H9 (cell line): ENCODE measurements at regions not wholly inside any gene's neighbourhood (a gene's known extent, or its start where the extent isn't known, plus 50 kb on each side); places are given as distances from the start of the nearest gene placed in this dataset.

Experiments
- DNase-seq: peaks from one replicate; pipeline ENCODE4 v3.0.0-alpha.2; 2017
- H2AFZ ChIP-seq: one replicate; pipeline ENCODE4 v1.6.1; 2013; ENCODE audit warnings: mild to moderate bottlenecking, low read length, control low read depth, moderate library complexity
- H2AK5ac ChIP-seq: 2 replicates; pipeline ENCODE4 v1.6.1; 2013; ENCODE audit warnings: low read length, control low read depth, mixed read lengths; ENCODE audit not compliant: insufficient read length
- H2BK120ac ChIP-seq: one replicate; pipeline ENCODE4 v1.6.1; 2013; ENCODE audit warnings: low read depth, mild to moderate bottlenecking, low read length, control low read depth, inconsistent platforms; ENCODE audit not compliant: poor library complexity, severe bottlenecking
- H2BK12ac ChIP-seq: 2 replicates; pipeline ENCODE4 v1.6.1; 2013; ENCODE audit warnings: low read length, control low read depth, mixed read lengths, low read depth; ENCODE audit not compliant: insufficient read length
- H2BK15ac ChIP-seq: 2 replicates; pipeline ENCODE4 v1.6.1; 2013; ENCODE audit warnings: low read depth, low read length, control low read depth
- H2BK20ac ChIP-seq: one replicate; pipeline ENCODE4 v1.6.1; 2013; ENCODE audit warnings: low read depth, mild to moderate bottlenecking, low read length, control low read depth, inconsistent platforms; ENCODE audit not compliant: poor library complexity, severe bottlenecking
- H2BK5ac ChIP-seq: 2 replicates; pipeline ENCODE4 v1.6.1; 2013; ENCODE audit warnings: low read length, control low read depth, mixed read lengths; ENCODE audit not compliant: insufficient read length
- H3K14ac ChIP-seq: 2 replicates; pipeline ENCODE4 v1.6.1; 2013; ENCODE audit warnings: low read length, control low read depth; ENCODE audit not compliant: insufficient read depth
- H3K18ac ChIP-seq: 2 replicates; pipeline ENCODE4 v1.6.1; 2013; ENCODE audit warnings: low read depth, mild to moderate bottlenecking, mixed read lengths, low read length, control low read depth; ENCODE audit not compliant: insufficient read length
- H3K23ac ChIP-seq: 2 replicates; pipeline ENCODE4 v1.6.1; 2013; ENCODE audit warnings: low read length, control low read depth, mixed read lengths, low read depth; ENCODE audit not compliant: insufficient read length
- H3K23me2 ChIP-seq: 2 replicates; pipeline ENCODE4 v1.6.1; 2013; ENCODE audit warnings: low read depth, mild to moderate bottlenecking, mixed read lengths, low read length, control low read depth; ENCODE audit not compliant: insufficient read length, poor library complexity, severe bottlenecking
- H3K27ac ChIP-seq: 2 replicates; pipeline ENCODE4 v1.5.1; 2013; ENCODE audit warnings: low read length, control low read depth, mixed read lengths, low read depth; ENCODE audit not compliant: insufficient read length
- H3K27me3 ChIP-seq: 2 replicates; pipeline ENCODE4 v1.6.1; 2013; ENCODE audit warnings: low read length, control low read depth, inconsistent platforms; ENCODE audit not compliant: insufficient read depth
- H3K4ac ChIP-seq: 2 replicates; pipeline ENCODE4 v1.6.1; 2013; ENCODE audit warnings: low read depth, mild to moderate bottlenecking, control low read depth, inconsistent platforms, low read length, moderate library complexity
- H3K4me1 ChIP-seq: 2 replicates; pipeline ENCODE4 v1.6.1; 2013; ENCODE audit warnings: low read length, control low read depth, inconsistent platforms; ENCODE audit not compliant: insufficient read depth
- H3K4me2 ChIP-seq: 2 replicates; pipeline ENCODE4 v1.6.1; 2013; ENCODE audit warnings: low read length, control low read depth, mixed read lengths; ENCODE audit not compliant: insufficient read length, insufficient read depth
- H3K56ac ChIP-seq: 2 replicates; pipeline ENCODE4 v1.6.1; 2013; ENCODE audit warnings: low read depth, mild to moderate bottlenecking, mixed read lengths, low read length, control low read depth; ENCODE audit not compliant: insufficient read length
- H3K79me1 ChIP-seq: 2 replicates; pipeline ENCODE4 v1.6.1; 2013; ENCODE audit warnings: low read depth, mild to moderate bottlenecking, moderate library complexity, low read length, control low read depth, inconsistent platforms; ENCODE audit not compliant: insufficient read depth, poor library complexity, severe bottlenecking
- H3K79me2 ChIP-seq: 2 replicates; pipeline ENCODE4 v1.6.1; 2013; ENCODE audit warnings: low read length, control low read depth, inconsistent platforms; ENCODE audit not compliant: insufficient read depth
- H3K9ac ChIP-seq: 2 replicates; pipeline ENCODE4 v1.6.1; 2013; ENCODE audit warnings: low read length, control low read depth, mixed read lengths; ENCODE audit not compliant: insufficient read length; ENCODE audit errors: extremely low read depth
- H3K9me3 ChIP-seq: one replicate; pipeline ENCODE4 v1.6.1; 2013; ENCODE audit warnings: low read depth, low read length, inconsistent platforms; ENCODE audit not compliant: control insufficient read depth
- H3T11ph ChIP-seq: one replicate; pipeline ENCODE4 v1.6.1; 2013; ENCODE audit warnings: mild to moderate bottlenecking, low read length, control low read depth, inconsistent platforms
- H4K20me1 ChIP-seq: one replicate; pipeline ENCODE4 v1.6.1; 2013; ENCODE audit not compliant: control insufficient read depth, insufficient read length, insufficient read depth
- H4K5ac ChIP-seq: 2 replicates; pipeline ENCODE4 v1.6.1; 2013; ENCODE audit warnings: low read depth, mild to moderate bottlenecking, mixed read lengths, low read length, control low read depth; ENCODE audit not compliant: insufficient read length
- H4K8ac ChIP-seq: replicated peaks from 2 replicates; pipeline ENCODE4 v1.6.1; 2013; ENCODE audit warnings: low read length, control low read depth, mixed read lengths, low read depth; ENCODE audit not compliant: insufficient read length
- H4K91ac ChIP-seq: 2 replicates; pipeline ENCODE4 v1.6.1; 2013; ENCODE audit warnings: low read depth, mild to moderate bottlenecking, moderate library complexity, mixed read lengths, low read length, control low read depth; ENCODE audit not compliant: insufficient read length
- H3K27ac Mint-ChIP-seq, 3 experiments: 2 replicates in 2 of 3; 3 replicates in 1 of 3; pipeline ENCODE4 v1.8.0; 2020 to 2021; ENCODE audit warnings: mixed read lengths in 3 of 3, mild to moderate bottlenecking in 1 of 3, moderate library complexity in 1 of 3
- H3K27me3 Mint-ChIP-seq: 2 replicates; pipeline ENCODE4 v1.8.0; 2021; ENCODE audit warnings: low read depth, mild to moderate bottlenecking, moderate library complexity, mixed read lengths
- H3K36me3 Mint-ChIP-seq, 3 experiments: 2 replicates in 2 of 3; 3 replicates in 1 of 3; pipeline ENCODE4 v1.8.0; 2020 to 2021; ENCODE audit warnings: low read depth in 3 of 3, mixed read lengths in 3 of 3; ENCODE audit not compliant: insufficient read depth in 1 of 3
- H3K4me1 Mint-ChIP-seq, 2 experiments: 2 replicates each; pipeline ENCODE4 v1.8.0; 2020; ENCODE audit warnings: mixed read lengths in 2 of 2
- H3K4me3 Mint-ChIP-seq, 2 experiments: 2 replicates in 1 of 2; 3 replicates in 1 of 2; pipeline ENCODE4 v1.8.0; 2020 to 2021; ENCODE audit warnings: mild to moderate bottlenecking in 2 of 2, mixed read lengths in 2 of 2, moderate library complexity in 1 of 2
- H3K9me3 Mint-ChIP-seq, 2 experiments: 2 replicates in 1 of 2; 3 replicates in 1 of 2; pipeline ENCODE4 v1.8.0; 2020; ENCODE audit warnings: mild to moderate bottlenecking in 2 of 2, mixed read lengths in 2 of 2, moderate library complexity in 1 of 2
- WGBS: extraction: QIAGEN DNeasy Blood & Tissue Kit; methylation state at CpG from one replicate; pipeline ENCODE4 v1.1.7; 2013; ENCODE audit warnings: missing lambda C conversion rate, low lambda C conversion rate, mixed read lengths; ENCODE audit not compliant: insufficient read length; ENCODE audit errors: extremely low coverage; 5-methylcytosine and 5-hydroxymethylcytosine counted together
- TF ChIP-seq, protein P1 (sequence below): fragments of 200-600 bp; sonication (generic); conservative IDR thresholded peaks from 3 replicates; pipeline ENCODE4 v1.8.0; 2021; ENCODE audit warnings: antibody characterized with exemption, mild to moderate bottlenecking

GRCh38 chr10:44587488-44588318, 202.8 kb upstream of the CXCL12 start:
- no peak for DNase-seq
- no peak overlapping the region for H4K5ac ChIP-seq
- H3K14ac ChIP-seq, result no peak overlapping the region; the same call in 1 of the 2 replicates
- no peak overlapping the region for H3K4ac ChIP-seq
- no peak overlapping the region for H4K91ac ChIP-seq
- no peaks in the 10 kb centered on the region for H3K9me3 ChIP-seq
- H3K4me1 Mint-ChIP-seq, result peaks cover 0 to 3% of the 10 kb centered on the region in 2 experiments; a peak in 1 of 4 replicates
- H2BK120ac ChIP-seq, result no peak overlapping the region
- H3K27me3 ChIP-seq, result no peaks in the 10 kb centered on the region
- no peak overlapping the region for H2BK5ac ChIP-seq
- no peaks in the 10 kb centered on the region for H3K23me2 ChIP-seq
- H3K18ac ChIP-seq, result no peak overlapping the region
- no peak overlapping the region for H3K4me2 ChIP-seq
- no peak overlapping the region for H2AFZ ChIP-seq
- no peak overlapping the region for H3K27ac Mint-ChIP-seq
- TF ChIP-seq, protein P1, sequence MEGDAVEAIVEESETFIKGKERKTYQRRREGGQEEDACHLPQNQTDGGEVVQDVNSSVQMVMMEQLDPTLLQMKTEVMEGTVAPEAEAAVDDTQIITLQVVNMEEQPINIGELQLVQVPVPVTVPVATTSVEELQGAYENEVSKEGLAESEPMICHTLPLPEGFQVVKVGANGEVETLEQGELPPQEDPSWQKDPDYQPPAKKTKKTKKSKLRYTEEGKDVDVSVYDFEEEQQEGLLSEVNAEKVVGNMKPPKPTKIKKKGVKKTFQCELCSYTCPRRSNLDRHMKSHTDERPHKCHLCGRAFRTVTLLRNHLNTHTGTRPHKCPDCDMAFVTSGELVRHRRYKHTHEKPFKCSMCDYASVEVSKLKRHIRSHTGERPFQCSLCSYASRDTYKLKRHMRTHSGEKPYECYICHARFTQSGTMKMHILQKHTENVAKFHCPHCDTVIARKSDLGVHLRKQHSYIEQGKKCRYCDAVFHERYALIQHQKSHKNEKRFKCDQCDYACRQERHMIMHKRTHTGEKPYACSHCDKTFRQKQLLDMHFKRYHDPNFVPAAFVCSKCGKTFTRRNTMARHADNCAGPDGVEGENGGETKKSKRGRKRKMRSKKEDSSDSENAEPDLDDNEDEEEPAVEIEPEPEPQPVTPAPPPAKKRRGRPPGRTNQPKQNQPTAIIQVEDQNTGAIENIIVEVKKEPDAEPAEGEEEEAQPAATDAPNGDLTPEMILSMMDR, result no peak
- H3K9ac ChIP-seq, result no peak overlapping the region
- H2BK12ac ChIP-seq, result no peak overlapping the region
- no peaks in the 10 kb centered on the region for H4K20me1 ChIP-seq
- H3K79me1 ChIP-seq, result no peaks in the 10 kb centered on the region
- H4K8ac ChIP-seq, result no peak overlapping the region
- H3K79me2 ChIP-seq, result no peaks in the 10 kb centered on the region
- no peak overlapping the region for H3K23ac ChIP-seq
- H3K56ac ChIP-seq, result no peak overlapping the region
- H3T11ph ChIP-seq, result no peak overlapping the region
- H3K27me3 Mint-ChIP-seq, result no peaks in the 10 kb centered on the region; the same call in none of the 2 replicates
- no peaks in the 10 kb centered on the region for H3K36me3 Mint-ChIP-seq
- H3K4me3 Mint-ChIP-seq, result no peak overlapping the region
- H3K4me1 ChIP-seq, result no peaks in the 10 kb centered on the region
- no peak overlapping the region for H2BK20ac ChIP-seq
- no peak overlapping the region for H2BK15ac ChIP-seq
- H2AK5ac ChIP-seq, result no peak overlapping the region
- no peaks in the 10 kb centered on the region for H3K9me3 Mint-ChIP-seq
- WGBS, result no CpG with 5 or more reads among the region's 11 CpGs
- H3K27ac ChIP-seq, result no peak overlapping the region
